ENCODE measurements at regions not wholly inside any gene's neighbourhood (a gene's known extent, or its start where the extent isn't known, plus 50 kb on each side); places are given as distances from the start of the nearest gene placed in this dataset.

DNA sequence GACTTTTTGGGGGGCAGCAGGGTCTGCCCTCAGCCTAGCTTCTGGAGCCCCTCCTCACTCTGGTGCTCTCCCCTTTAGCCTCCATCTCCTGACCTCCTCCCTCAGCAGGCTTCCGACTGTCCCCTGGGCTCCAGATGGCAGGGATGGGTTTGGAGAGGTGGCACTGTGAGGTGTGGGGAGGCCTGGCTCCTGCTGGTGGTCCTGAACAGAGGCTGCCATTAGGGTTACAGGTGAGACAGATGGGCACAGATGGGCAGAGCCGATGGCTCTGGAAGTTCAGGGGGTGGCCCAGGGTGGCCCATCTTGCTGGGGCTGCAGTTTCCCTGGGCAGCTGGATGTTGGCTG, 68.5 kb upstream of the BEGAIN start:
- ATAC-seq: no peak
- intact Hi-C loops (cut with DNase I): no loop called here
- no peak for DNase-seq (ENCODE audit: low spot score)

GRCh38 chr14:100656996-100657395, 69.7 kb upstream of the DLK1 start:
- intact Hi-C loops (cut with DNase I): no loop called here
- no peak for DNase-seq (ENCODE audit: low spot score)

DNA sequence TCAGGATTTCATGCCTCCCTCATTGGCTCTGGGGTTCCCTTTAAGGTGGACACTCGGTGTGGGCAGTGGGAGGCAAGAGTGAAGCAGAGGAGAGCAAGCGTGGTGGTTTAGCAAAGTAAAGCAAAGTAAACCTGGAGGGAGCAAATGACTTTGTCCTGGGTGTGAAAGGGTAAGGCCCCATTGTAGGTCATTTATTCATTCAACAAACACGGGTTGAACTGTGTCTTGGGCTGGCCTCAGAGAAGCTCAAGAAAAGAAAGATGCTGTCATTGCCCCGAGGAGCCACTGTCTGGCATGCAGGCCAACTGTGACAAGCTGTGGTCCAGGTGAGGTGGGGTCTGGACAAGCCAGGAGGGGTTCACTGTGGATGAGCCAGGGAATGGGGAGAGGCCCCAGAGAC, 68.9 kb upstream of the DLK1 start:
- DNase-seq (ENCODE audit: low spot score) (no peak), ATAC-seq (no peak)
- intact Hi-C loops (cut with DNase I): no loop called here

More at GRCh38 chr14:100656996-100657395, 69.7 kb upstream of the DLK1 start:
- no peak for ATAC-seq

DNA sequence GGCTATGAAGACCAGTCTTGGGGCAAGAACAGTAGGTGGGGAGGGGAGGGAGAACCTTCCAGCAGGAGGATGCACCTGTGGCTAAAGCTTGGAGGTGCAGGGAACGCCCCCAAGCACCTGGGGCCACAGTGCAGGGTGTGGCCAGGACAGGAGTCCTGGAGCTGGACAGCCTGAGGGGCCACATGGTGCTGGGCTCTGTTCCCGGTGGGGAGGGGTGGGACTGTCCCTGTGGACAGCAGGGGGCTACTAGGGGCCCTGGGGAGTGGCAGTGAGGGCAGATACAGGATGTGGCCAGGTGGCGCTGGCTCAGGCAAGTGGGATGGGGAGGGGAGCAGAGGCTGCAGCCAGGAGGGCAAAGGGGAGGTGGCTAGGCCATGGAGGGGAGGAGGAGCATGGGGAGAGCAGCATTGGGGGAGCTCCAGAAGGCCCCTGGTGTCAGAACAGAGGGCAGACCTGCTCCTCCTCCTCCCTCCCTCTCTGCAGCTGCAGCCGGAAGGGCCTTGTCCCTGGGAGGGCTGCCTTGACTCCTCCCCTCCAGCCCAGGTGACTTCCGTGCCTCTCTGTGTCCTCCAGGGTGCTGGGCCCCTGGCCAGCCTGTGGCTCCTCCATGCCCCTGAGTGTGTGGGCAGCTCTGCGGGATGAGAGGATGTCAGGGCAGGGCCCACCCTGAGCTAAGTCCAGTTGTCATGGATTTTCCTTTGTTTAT, 68.4 kb upstream of the DLK1 start:
- intact Hi-C loops (cut with DNase I): no loop called here
- ATAC-seq (no peak), DNase-seq (ENCODE audit: low spot score) (no peak)

GRCh38 chr14:100659345-100660001, 67.2 kb upstream of the DLK1 start:
- DNase-seq (ENCODE audit: low spot score) (no peak), ATAC-seq (no peak)
- intact Hi-C loops (cut with DNase I): loop anchor here (10.0 kb wide), 1 partner anchor 975 kb away; no protein-coding TSS in a partner anchor

DNA sequence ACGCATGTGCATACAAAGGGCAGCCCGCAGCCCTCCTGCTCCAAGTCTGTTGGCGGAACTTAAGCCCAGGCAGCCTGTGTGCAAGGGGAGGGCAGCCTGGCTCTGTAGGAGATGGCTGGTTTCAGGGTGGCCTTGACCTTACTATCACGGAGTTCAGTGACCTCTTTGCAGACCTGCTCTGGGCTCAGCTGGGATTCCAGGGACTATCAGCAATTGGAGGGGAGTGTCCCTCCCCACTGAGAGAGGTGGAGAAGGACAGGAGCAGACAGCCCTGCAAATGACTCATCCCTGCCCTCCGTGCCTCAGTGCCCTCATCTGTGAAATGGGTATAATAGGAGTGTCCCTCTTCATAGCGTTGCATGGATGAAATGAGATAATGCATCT, 66.2 kb upstream of the DLK1 start:
- intact Hi-C loops (cut with DNase I): loop anchor here (10.0 kb wide), 1 partner anchor 974 kb away; no protein-coding TSS in a partner anchor
- no peak for ATAC-seq
- DNase-seq (ENCODE audit: low spot score): no peak

DNA sequence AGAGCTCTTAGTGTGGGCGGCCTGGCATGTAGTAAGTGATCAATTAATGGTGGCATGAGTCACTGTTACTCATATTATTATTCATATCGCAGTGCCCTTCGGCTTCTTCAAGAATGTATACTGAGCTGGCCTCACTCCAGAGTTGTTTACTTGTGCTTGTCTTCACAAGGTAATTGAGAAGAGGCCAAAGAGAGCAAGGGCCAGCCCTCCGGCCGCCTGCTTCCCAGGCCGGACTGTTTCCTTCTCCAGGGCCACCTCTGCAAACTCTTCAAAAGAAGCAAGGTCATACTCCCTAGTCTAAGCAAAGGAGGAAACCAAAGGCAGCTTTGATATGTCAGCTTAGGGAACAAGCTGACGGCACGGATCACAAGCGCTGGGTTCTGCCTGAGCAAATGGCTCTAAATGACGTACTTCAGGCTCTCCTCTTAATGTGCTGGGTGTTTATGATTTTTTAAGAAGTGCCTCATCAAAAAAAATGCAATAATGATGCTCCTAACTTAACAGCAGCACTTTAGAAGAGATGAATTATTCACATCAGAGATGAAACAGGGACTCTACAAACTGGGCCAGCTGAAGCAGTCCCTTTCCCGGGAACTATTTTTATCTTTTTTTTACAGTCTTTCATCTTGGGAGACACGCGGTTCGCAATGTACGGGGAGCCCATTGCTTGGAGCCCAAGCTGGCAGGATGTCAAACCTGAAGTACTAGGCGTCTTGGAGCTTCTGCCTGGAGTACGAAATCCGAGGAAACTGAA, 65.6 kb upstream of the DLK1 start:
- ATAC-seq (no peak), DNase-seq (ENCODE audit: low spot score) (no peak)
- intact Hi-C loops (cut with DNase I): loop anchor here (10.0 kb wide), 1 partner anchor 974 kb away; no protein-coding TSS in a partner anchor

DNA sequence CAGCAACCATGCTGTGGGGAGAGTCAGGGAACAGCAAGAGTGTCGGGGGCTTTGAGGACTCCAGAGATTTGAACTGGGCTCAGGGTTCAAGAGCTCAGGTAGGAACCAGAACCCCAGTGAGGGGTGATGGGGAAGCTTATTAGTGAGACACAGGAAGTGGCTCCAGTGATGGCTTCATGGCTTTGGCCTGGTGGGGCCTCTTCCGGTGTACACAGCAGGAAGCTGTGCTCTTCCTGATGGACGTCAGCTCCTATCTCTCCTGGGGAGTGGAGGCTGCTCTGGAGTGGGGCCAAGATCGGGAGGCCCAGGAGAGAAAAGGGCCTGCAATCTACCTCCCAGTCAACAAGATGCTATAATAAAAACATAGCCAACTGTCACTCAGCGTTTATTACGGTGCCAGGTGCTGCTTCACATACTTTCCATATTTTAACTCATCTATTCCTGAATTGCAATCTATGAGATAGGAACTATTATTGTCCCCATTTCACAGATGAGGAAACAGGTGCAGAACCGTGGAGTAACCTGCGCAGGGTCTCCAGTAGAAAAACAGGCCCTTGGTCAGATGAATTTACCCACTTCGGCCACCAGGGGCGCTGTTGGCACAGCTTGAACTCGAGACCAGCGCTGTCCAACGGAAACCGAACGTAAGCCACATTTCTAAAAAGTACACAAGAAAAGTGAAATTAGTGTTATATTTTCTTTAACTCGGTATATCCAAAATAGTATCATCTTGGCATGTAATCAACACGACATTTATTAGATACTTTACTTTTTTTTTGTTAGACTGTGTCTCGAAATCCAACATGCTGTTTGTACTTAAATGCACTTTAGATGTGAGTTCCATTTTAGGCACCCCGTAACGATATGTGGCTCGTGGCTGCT, 63.6 kb upstream of the DLK1 start:
- DNase-seq (ENCODE audit: low spot score): peak; percentile 80
- ATAC-seq: peak; percentile 65
- intact Hi-C loops (cut with DNase I): loop anchor here (10.0 kb wide), 1 partner anchor 972 kb away; no protein-coding TSS in a partner anchor

DNA sequence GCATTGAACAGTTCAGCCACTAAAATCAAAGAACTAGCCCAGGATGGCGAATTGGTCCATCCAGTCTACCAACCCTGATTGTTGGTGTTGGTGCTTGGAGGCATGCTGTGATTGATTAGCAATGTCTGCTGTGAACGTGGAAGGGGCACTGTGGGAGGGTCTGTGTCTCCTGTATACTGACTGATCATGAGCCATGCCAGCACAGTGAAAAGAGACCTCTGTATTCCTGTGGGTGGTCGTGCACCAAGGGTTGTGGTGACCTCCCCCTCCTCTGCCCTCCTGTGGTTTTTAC, 63.0 kb upstream of the DLK1 start:
- no peak for ATAC-seq
- intact Hi-C loops (cut with DNase I): loop anchor here (10.0 kb wide), 1 partner anchor 971 kb away; no protein-coding TSS in a partner anchor
- DNase-seq (ENCODE audit: low spot score): no peak

- DNase-seq (ENCODE audit: low spot score) (no peak), ATAC-seq (no peak)
- intact Hi-C loops (cut with DNase I): loop anchor here (10.0 kb wide), 1 partner anchor 971 kb away; no protein-coding TSS in a partner anchor
Measured at GRCh38 chr14:100664231-100664630, 62.5 kb upstream of the DLK1 start.

DNA sequence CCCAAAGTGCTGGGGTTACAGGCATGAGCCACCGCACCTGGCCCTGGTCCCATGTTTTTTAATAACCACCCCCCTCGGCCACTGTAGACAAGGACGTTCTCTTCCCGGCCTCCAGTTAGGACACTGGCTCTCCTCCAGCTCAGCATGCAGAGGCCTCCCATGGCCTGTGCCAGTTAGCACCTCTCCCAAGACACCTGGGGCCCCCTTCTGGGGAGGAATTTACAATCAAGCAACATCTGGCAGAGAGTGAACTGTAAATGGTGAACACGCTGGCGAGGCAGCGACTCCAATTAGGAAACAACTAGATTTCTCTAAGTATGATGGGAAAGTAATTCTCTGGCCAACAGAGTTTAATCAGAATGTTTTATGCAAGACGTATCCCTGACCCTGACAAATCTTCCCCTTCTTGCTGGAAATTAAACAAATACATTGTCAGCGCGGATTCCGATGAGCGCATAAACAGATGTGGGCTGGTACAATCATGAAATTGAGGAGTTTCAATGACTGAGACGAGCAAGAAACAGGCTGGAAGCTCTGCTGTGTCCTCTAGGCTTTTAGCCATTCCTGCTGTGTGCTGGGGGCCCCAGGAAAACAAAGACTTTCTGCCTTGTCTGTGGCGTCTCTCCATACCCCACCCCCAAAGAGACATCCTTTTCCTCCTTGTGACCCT, 61.7 kb upstream of the DLK1 start:
- peak; percentile 56 for ATAC-seq
- DNase-seq (ENCODE audit: low spot score): no peak
- intact Hi-C loops (cut with DNase I): loop anchor here (10.0 kb wide), 1 partner anchor 970 kb away; no protein-coding TSS in a partner anchor

DNA sequence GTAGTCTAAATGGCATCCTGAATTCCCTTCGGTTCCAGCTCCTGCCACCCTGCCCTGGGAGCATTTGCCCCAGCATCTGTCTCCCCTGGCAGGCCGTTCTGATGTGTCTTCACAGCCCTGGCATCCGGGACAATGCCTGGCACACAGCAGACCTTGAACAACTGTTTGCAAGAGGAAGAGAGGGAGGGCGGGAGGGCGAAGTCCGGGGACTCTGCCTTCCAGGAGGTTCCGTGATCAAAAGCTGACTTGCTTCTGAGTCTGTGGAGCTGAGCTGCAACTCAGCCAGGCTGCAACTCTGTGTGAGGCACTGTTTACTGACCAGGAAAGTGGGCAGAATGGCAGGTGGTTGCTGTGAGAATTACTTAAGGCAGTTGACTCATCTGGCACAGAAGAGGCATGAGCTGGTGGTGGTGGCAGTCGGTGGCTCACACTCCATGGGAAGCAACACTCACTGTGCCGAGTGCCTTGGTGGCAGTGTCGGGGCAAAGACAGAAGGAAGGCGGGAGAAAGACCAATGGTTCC, 61.1 kb upstream of the DLK1 start:
- intact Hi-C loops (cut with DNase I): loop anchor here (10.0 kb wide), 1 partner anchor 969 kb away; no protein-coding TSS in a partner anchor
- ATAC-seq: no peak
- DNase-seq (ENCODE audit: low spot score): no peak

DNA sequence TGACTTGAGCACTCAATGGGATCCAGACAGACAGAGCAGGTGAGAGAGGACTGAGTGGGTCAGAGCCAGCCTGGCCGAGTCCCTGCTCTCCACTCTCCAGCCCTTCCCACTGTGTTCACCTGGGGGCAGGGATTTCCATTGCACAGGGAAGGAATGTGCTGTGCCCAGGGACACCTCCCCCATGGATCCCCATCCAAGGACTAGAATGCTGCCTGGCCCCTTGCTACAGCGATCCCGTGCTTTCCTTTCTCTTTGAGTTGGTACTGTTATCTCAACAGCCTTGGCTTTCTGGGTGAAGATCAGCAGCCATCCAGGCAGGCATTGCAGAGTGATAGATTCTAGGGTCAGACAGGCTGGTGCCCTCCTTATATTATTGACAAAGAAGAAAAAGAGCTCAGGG, 60.3 kb upstream of the DLK1 start:
- intact Hi-C loops (cut with DNase I): loop anchor here (10.0 kb wide), 1 partner anchor 968 kb away; no protein-coding TSS in a partner anchor
- no peak for ATAC-seq
- DNase-seq (ENCODE audit: low spot score): no peak

- DNase-seq (ENCODE audit: low spot score) (no peak), ATAC-seq (no peak)
- intact Hi-C loops (cut with DNase I): loop anchor here (10.0 kb wide), 1 partner anchor 968 kb away; no protein-coding TSS in a partner anchor
Measured at GRCh38 chr14:100666851-100667250, 59.8 kb upstream of the DLK1 start.

- intact Hi-C loops (cut with DNase I): loop anchor here (10.0 kb wide), 1 partner anchor 967 kb away; no protein-coding TSS in a partner anchor
- DNase-seq (ENCODE audit: low spot score): no peak
- no peak for ATAC-seq
Measured at GRCh38 chr14:100667656-100668055, 59.0 kb upstream of the DLK1 start.

DNA sequence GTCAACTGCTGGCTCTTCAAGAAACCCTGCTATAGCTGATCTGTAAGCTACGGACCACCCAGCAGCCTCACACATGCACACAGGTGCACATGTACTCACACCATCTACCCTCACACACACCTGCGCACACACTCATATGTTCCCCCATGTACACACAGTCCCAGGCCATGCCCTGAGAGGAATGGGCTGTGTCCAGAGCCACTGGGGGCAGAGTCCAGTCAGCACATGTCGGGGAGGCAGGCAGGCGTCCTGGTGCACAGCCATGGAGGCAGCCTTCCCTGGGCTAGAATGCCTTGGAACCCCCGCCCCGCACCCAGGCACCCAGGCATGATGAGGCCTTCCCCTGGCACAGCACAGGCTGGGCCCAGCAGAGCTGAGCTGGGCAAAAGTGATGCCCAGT, 58.3 kb upstream of the DLK1 start:
- no peak for DNase-seq (ENCODE audit: low spot score)
- intact Hi-C loops (cut with DNase I): loop anchor here (10.0 kb wide), 1 partner anchor 966 kb away; no protein-coding TSS in a partner anchor
- no peak for ATAC-seq

DNA sequence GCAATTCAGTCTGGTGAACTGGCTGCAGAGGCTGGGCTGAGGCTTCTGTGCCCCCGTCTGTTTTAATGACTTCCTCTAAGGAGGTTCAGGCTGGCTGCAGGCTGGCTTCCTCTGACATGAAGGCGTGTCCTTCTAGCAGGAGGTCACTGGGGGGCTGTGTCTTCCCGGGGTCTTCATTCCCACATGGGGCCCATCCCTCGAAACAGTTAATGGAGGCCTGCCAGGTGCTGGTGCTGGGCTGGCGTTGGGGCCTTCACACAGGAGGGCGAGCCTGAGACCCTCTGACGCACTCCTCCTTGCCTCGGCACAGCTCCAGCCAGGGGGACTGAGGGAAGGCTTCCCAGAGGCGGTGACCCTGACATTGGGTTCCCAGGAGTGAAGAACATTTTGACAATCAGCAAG, 57.7 kb upstream of the DLK1 start:
- intact Hi-C loops (cut with DNase I): loop anchor here (10.0 kb wide), 1 partner anchor 966 kb away; no protein-coding TSS in a partner anchor
- DNase-seq (ENCODE audit: low spot score) (no peak), ATAC-seq (no peak)

GRCh38 chr14:100669468-100669867, 57.2 kb upstream of the DLK1 start:
- ATAC-seq (no peak), DNase-seq (ENCODE audit: low spot score) (no peak)
- intact Hi-C loops (cut with DNase I): loop anchor here (10.0 kb wide), 1 partner anchor 965 kb away; no protein-coding TSS in a partner anchor

All from sciatic nerve (tissue), 2 donors.